ENCODE measurements at regions not wholly inside any gene's neighbourhood (a gene's known extent, or its start where the extent isn't known, plus 50 kb on each side); places are given as distances from the start of the nearest gene placed in this dataset.
"Not testable (repeated sequence)": the region's sequence is repeated elsewhere in the genome, so short reads cannot be mapped to it uniquely, and the experiment has no call there.

- no peak for DNase-seq
Measured at GRCh38 chr2:4049463-4049862, 346.1 kb downstream of the DCDC2C start.

DNA sequence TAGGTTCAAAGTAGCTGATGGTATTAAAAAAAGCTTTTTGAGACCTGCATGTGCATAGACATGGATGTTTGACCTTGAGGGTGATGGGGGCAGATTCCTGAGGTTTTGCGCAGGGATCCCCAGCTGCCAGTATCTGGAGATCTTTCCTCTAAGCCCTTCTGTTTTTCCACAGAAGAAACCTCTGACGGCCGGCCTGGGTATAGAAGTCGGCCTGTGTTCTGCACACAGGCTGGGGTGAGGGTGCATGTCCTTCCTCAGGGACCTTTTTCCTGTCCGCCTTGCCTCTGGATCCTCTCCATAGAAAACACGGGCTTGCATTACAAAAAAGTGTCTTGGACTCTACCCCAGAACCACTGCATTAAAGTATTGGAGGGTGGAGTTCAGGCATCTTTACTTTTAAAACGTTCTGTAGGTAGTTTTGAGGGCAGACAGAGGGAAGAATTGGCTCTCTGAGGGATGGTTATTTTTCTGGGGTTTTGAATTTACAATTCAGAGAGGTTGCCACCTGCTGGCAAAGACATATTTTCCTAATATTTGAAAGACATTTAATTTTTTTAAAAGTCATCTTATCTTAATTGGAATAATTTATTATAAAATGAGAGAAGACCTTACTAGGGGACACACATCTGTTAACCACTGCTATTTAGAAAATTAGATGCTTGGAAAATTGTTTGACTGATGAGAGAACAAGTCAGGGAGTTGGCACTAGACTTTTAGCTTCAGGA lies 350.6 kb downstream of the DCDC2C start:
- no peak for DNase-seq

DNA sequence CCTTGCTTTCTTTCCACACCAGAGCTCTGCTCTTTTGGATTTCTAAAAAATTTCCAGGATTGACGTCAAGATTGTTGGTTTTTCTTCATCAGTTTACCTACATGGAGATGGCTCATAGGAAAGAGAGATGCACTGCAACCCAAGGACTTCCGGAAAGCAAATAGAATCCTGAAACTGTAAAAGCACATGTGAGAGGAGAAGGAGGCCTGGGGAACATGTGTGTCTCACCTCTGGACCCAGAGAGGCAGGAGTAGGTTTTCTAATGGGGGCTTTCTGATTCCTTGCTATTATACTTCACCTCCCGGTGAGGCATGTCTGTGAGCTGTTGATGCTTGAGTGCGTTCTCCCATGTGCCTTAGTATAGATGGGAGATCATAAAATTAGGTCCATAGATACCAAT lies 362.8 kb downstream of the DCDC2C start:
- DNase-seq = no peak

DNA sequence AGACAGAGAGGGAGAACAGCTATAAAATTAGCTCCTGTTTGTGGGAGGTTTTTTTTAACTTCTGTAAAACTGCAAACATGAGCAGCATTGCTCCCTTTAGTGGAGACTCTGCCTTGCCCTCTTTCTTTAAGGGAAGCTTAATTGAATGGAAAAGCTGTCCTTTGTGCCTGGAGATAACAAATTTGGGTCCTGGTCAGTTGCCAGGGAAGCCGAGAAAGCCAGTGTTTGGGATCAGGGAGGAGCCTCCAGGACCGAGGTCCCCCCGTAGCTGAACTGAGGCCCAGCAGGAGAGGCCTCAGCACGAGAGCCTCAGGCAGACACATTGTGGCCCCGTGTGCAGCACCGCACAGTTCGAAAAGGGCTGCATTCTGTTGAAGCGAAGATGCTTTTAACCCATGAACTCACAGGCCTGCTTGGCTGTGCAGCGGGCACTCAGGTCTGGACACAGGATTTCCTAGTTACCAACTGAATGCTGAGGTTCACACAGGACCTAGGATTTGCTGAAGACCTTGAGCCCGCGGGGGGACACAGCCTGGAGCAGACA lies 369.7 kb downstream of the DCDC2C start:
- no peak for DNase-seq

- DNase-seq = no peak
Measured at GRCh38 chr2:4077017-4077416, 373.6 kb downstream of the DCDC2C start.

GRCh38 chr2:4085186-4085585 lies 381.8 kb downstream of the DCDC2C start:
- DNase-seq = no peak

DNA sequence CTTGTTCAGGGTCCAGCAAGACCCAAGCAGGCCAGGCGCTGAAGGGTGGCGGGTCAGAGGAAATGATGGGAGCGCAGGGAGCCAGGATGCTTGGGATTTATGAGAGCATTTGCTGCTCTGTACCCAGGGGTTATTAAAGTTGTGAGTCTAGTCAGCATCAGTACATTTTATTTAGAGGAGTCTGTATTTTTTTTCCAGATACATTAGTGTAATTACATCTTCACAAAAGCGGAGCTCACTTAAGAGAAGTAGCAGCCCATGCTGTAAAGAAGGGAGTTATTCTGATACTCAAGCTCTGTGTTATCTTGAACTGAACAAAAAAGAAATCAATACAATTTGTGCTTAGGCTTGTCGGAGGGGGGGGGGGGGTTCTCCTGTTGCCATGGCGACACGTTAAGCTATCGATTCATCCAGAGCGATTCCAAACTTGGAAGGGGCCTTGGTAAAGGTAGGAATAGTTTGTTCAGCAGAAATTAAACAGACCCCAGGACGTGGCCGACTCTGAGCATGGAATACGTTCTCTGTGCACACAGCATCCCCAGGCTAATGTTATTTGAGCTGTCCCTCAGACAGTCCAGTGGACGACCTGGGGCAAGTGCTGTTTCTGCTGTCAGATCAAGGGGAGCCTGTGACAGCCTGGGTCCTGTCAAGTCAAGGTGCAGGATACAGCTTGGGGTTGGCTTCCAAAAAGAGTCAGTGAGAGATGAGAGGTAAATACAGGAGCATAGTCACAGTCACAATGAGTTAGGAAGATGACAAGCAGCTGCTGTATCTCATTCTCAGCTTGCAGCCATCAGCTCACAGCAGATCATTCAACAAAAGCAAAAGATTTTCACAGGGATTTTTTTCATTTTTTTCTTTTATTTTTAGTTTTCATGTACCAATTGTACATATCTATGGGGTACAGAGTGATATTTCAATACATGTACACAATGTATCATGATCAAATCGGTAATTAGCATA lies 387.6 kb downstream of the DCDC2C start:
- no peak for DNase-seq

DNA sequence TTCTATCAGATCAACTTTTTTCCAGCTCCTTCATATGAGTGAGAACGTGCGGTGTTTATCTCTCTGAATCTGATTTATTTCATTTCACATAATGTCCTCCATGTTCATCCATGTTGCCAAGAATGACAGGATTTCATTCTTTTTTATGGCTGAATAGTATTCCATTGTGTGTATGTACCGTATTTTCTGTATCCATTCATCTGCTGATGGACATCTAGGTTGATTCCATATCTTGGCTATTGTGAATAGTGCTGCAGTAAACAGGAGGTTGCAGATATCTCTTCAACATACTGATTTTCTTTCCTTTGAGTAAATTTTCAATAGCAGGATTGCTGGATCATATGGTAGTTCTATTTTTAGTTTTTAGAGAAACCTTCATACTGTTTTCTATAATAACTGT lies 388.5 kb downstream of the DCDC2C start:
- DNase-seq = no peak

DNA sequence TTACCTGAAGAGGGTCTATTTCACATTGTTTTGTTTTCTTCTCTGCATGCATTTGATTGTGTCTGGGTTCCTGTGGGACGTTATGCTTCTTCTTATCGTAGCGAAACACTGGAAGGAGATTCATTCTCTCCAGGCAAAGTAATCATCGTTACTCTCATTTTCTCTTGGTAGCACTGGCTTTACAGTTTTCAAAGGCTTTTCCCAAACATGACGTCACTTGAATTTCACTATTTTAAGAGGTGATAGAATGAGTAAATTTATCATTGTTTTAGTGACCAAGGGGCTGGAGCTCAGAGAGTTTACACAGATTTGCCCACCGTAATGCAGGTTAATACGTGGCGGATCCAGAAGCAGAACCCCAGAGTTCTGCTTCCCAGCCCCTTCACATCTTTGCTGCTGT lies 391.4 kb downstream of the DCDC2C start:
- no peak for DNase-seq

DNA sequence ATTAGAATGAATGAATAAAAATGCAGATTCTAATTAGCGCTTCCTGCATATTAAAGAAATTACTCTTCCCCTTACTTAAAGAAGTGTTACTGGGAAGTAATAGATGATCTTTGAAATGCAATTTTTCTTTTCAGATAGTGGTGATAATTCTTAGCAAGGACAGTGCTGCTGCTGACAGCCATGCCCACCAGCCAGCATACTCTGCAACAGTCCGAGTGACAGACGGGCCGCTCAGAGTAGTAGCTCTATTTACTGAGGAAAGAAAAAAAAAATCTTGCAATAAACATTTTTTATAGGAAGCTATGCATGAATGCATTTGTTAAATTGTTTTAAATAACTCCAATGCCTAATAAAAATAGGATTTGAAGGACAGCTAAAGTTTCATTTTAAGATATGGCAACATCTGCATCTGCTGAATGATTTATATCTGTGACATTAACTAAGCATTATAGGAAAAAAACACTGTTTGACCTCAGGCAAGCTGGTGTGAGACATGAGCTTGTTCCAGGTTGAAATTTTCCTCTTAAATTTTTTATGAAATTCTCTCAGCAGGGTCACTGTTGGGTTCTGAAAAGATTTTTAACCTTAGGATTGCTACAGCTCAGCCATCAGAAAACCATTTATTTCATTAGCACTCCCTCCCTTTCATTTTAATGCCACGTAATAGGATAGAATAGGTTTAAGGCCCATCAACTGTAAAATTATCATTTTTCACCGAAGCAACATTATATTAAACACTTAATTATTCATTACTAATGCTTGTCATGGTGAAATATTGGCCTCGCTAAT lies 393.8 kb downstream of the DCDC2C start:
- DNase-seq = no peak

GRCh38 chr2:4098137-4098536 lies 394.8 kb downstream of the DCDC2C start:
- no peak for DNase-seq

DNA sequence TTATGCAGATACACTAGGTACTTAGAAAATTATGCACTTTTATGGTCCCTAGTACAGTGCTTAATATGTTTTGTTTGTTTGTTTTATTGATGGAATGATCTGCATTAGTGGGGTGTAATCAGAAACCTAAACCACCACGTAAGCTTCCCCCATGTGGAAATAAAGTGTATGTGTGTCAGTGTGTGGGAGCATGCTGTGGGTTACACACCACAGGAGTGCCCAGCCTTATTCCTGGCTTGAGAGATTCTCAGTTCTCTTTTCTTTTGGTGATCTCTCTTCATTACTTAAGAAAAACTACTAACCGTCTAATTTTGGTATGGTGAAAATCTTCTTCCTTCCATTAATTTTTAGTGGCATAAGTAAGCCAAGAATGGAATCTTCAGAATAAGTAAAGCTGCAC lies 398.6 kb downstream of the DCDC2C start:
- no peak for DNase-seq

GRCh38 chr2:4107179-4107578 lies 403.8 kb downstream of the DCDC2C start:
- no peak for DNase-seq

DNA sequence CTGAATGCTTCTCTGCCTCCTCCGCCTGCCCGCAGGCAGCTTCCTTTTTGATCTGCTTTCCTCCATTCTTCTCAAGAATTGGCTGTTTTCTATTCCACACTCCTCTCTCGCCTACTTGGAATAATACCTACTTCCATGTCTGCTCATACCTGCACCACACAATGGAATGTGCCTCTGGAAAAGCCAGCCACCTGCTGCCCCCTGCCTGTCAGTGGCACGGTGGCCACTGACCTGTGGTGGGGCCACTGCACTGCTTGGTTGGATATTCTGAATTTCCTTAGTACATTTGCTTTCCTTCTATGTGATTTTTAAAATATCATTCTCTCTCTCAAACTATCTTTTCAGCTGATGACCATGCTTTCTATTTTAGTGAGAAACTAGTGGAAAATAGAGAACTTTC lies 406.9 kb downstream of the DCDC2C start:
- DNase-seq = no peak

DNA sequence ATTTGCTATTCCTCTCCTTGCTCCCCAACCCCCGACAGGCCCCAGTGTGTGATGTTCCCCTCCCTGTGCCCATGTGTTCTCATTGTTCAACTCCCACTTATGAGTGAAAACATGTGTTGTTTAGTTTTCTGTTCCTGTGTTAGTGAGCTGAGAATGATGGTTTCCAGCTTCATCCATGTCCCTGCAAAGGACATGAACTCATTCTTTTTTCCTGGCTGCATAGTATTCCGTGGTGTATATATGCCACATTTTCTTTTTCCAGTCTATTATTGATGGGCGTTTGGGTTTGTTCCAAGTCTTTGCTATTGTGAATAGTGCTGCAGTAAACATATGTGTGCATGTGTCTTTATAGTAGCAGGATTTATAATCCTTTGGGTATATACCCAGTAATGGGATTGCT lies 412.1 kb downstream of the DCDC2C start:
- DNase-seq = not testable (repeated sequence)

DNA sequence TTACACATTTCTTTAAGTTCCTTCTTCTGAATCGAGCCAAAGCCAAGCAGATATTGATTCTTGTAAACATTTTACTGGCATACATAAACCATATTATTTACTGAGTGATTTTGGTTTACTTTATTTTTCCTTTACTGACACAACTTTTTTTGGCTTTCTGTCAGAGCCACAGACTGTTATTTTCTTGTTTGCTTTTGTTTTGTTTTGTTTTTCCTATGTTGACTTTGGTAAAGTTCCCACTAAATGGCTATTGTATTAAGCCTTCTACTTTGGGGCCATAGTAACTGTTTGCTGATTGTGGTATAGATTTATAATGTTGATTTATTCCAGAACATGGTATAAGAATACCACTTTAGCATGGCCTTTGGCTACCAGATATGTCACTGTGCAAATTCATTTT lies 419.4 kb downstream of the DCDC2C start:
- no peak for DNase-seq

DNA sequence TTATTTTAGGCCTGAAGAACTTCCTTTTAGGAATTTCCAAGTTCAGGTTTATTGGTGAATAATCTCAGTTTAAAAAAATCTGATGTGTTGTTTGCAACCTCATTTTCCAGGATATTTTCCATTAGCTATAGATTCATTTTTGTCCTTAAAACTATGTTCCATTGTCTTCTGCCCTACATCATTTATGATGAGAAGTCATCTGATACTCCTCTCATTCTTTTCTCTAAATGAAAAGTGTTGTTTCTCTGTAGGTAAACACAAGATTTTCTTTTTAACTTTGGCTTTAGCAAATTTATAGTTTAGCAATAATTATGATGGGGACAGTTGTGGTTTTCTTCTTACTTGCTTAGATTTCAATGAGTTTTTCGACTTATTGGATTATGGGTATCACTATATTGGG lies 427.3 kb downstream of the DCDC2C start:
- DNase-seq = no peak

DNA sequence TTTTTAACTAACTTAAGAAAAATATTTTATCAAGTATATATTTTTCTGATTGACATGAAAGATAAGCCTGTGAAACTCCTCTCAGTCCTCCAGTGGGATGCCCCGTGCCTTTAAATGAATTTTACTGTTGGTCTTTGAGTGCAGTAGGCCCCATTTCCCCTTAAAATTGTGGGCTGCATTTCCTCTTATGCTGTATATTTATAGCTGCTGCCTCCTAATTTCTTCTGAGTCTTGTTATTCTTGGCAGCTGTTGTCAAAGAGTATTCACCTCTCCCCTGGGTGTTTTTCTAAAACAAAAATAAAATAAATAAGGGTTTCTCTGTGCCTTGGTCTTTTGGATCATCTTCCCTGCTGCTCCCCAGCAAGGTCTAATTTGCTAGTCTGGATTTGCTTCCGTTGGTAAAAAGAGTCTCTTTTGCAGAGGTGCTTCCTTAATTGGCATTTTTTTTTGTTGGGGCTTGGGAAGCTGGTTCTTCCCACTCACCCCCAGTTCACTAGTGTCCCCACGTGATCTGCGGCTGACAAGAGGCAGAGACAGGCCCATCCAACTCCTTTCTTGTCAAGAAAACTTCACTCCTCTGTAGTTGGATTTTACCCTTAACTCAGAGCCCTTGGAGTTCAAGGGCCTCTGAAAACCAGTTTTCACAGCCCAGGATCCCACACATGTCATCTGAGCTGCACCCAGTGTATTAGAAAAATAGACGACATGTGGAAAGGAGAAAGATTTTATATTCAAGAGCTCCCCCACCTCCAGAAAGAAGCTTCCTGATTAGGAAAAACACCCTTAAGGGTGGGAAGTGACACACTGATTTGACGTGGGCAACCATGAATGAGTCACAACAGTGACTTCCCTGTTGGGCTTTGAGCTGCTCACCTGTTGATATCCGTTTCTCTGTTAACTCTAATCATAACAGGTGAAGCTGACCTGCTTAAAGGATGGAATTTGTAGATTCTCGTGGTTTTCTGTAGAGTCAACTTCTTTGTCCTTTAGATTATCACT lies 431.5 kb downstream of the DCDC2C start:
- no peak for DNase-seq

- DNase-seq = no peak
Measured at GRCh38 chr2:4135765-4136164, 432.4 kb downstream of the DCDC2C start.

DNA sequence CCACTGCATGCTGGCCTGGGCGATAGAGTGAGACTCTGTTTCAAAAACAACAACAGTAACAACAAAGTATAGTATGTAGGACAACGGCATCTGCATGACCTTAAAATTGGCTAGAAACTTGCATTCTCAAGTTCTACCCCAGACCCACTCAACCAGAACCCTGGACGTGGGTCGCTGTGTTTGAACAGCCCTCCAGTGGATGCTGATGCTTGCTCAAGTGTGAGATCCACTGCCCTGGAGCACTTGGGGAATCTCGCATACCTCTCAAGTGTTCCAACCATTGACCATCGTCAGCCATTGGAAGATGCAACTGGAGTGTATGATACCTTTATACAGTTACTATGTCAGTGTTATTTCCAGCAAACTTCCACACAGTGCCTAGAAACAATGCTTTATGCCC lies 435.9 kb downstream of the DCDC2C start:
- DNase-seq = no peak

GRCh38 chr2:4139731-4140130 lies 436.4 kb downstream of the DCDC2C start:
- no peak for DNase-seq

Data from right hindlimb (tissue), 1 donor.